ENCODE measurements at regions not wholly inside any gene's neighbourhood (a gene's known extent, or its start where the extent isn't known, plus 50 kb on each side); places are given as distances from the start of the nearest gene placed in this dataset.

DNA sequence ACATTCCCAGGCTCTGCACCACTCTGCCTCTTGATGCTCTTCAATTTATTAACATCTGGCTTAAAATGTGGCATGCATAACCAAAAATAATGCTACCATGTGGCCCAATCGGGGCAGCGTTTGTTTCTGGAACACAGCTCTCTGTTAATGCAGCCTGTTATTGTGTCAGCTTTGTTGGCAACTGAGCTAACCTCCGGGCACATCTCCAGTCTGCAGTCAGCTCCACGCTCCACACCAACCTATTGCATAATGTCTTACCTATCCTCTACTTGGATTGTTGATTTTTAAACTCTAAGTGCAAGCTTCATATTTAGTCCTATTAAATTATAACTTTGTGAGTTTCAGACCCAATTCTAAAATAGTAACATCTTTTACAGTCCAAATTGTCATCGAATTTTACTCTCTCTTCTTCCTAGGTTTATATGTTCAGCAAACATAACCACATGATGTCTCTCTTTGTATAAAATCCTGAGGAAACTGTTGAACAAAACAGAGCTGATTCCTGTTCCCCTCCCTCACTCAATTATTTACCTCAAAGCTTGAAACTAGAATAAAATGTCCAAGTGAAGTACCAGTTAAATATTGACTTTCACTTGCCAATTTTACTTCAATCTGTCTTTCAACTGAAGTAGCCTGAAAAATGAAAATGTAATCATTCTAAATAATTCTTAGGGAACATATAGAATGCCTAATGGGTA is 92.2 kb upstream of the RAPGEF2 start:
- Histone ChIP-seq H3K27ac (no peak overlapping the region), H3K4me1 (peaks cover 8% of the 10 kb centered on the region)
- no peak for DNase-seq (ENCODE audit: extremely low spot score in 2 of 2)

GRCh38 chr4:159012381-159012780 is 90.5 kb upstream of the RAPGEF2 start:
- H3K4me3 ChIP-seq: no peak overlapping the region
- H3K27me3 ChIP-seq: no peaks in the 10 kb centered on the region
- no peak overlapping the region for H3K27ac ChIP-seq
- TF ChIP-seq POLR2A (IDR thresholded peaks at IDR 0.05): no peak
- TF ChIP-seq POLR2AphosphoS5 (IDR thresholded peaks at IDR 0.05; ENCODE audit: insufficient read depth in 1 of 2, low read depth in 1 of 2): no peak
- intact Hi-C loops (cut with DNase I): no loop called here
- no peaks in the 10 kb centered on the region for H3K36me3 ChIP-seq
- peaks cover 8% of the 10 kb centered on the region for H3K4me1 ChIP-seq
- no peak for DNase-seq (ENCODE audit: extremely low spot score in 2 of 2)
- H3K9me3 ChIP-seq: no peaks in the 10 kb centered on the region

More for the DNA sequence above, 92.2 kb upstream of the RAPGEF2 start:
- Histone ChIP-seq H3K27me3 (no peaks in the 10 kb centered on the region), H3K9me3 (no peaks in the 10 kb centered on the region), H3K4me3 (no peak overlapping the region), H3K36me3 (no peaks in the 10 kb centered on the region)
- intact Hi-C loops (cut with DNase I): no loop called here
- no peak for TF ChIP-seq POLR2A (IDR thresholded peaks at IDR 0.05)
- TF ChIP-seq, protein P1, sequence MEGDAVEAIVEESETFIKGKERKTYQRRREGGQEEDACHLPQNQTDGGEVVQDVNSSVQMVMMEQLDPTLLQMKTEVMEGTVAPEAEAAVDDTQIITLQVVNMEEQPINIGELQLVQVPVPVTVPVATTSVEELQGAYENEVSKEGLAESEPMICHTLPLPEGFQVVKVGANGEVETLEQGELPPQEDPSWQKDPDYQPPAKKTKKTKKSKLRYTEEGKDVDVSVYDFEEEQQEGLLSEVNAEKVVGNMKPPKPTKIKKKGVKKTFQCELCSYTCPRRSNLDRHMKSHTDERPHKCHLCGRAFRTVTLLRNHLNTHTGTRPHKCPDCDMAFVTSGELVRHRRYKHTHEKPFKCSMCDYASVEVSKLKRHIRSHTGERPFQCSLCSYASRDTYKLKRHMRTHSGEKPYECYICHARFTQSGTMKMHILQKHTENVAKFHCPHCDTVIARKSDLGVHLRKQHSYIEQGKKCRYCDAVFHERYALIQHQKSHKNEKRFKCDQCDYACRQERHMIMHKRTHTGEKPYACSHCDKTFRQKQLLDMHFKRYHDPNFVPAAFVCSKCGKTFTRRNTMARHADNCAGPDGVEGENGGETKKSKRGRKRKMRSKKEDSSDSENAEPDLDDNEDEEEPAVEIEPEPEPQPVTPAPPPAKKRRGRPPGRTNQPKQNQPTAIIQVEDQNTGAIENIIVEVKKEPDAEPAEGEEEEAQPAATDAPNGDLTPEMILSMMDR (IDR thresholded peaks at IDR 0.05): no peak
- TF ChIP-seq POLR2AphosphoS5 (IDR thresholded peaks at IDR 0.05; ENCODE audit: insufficient read depth in 1 of 2, low read depth in 1 of 2): peak in 1 of 2 donors; percentile 74

DNA sequence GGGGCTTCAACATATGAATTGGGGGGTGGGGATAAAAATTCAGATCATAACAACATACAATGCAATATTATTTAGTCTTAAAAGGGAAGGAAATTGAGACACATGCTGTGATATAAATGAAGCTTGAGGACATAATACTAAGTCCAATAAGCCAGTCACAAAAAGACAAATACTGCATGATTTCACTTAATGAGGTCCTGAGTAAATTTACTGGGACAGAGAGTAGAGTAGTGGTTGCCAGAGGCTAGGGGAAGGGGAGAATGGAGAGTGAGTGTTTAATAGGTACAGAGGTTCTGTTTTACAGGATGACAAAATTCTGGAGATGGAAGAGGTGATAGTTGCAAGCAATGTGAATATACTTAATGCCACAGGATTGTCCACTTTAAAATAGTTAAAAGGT is 89.2 kb upstream of the RAPGEF2 start:
- Histone ChIP-seq H3K4me1 (peaks cover 8% of the 10 kb centered on the region), H3K4me3 (no peak overlapping the region), H3K36me3 (no peaks in the 10 kb centered on the region), H3K27me3 (no peaks in the 10 kb centered on the region), H3K27ac (no peak overlapping the region), H3K9me3 (no peaks in the 10 kb centered on the region)
- no peak for DNase-seq (ENCODE audit: extremely low spot score in 2 of 2)
- intact Hi-C loops (cut with DNase I): no loop called here
- TF ChIP-seq POLR2A (IDR thresholded peaks at IDR 0.05) (no peak), POLR2AphosphoS5 (IDR thresholded peaks at IDR 0.05; ENCODE audit: insufficient read depth in 1 of 2, low read depth in 1 of 2) (no peak)
- TF ChIP-seq, protein P1 (IDR thresholded peaks at IDR 0.05): no peak

DNA sequence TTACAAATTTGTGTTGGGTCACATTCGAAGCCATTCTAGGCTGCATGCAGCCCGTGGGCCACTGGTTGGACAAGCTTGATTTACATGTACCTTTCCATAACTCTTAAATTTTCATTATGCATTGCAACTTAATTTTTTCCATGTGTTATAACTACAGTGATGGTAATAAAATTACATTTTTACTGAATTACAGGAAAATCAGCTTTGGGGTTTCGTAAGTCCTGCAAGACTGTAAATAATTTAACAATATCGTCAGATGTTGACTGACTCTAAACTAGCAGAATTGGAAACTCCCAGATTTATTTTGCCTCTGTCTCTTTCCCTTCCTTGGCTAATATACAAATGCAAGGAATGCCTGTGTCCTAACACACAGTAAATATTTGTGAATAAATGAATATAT is 88.0 kb upstream of the RAPGEF2 start:
- Histone ChIP-seq H3K27me3 (no peaks in the 10 kb centered on the region), H3K9me3 (no peaks in the 10 kb centered on the region), H3K4me1 (peaks cover 7% of the 10 kb centered on the region), H3K36me3 (no peaks in the 10 kb centered on the region), H3K4me3 (no peak overlapping the region), H3K27ac (no peak overlapping the region)
- intact Hi-C loops (cut with DNase I): no loop called here
- DNase-seq (ENCODE audit: extremely low spot score in 2 of 2): no peak
- TF ChIP-seq, protein P1 (IDR thresholded peaks at IDR 0.05): no peak
- no peak for TF ChIP-seq POLR2AphosphoS5 (IDR thresholded peaks at IDR 0.05; ENCODE audit: insufficient read depth in 1 of 2, low read depth in 1 of 2)
- TF ChIP-seq POLR2A (IDR thresholded peaks at IDR 0.05): no peak

DNA sequence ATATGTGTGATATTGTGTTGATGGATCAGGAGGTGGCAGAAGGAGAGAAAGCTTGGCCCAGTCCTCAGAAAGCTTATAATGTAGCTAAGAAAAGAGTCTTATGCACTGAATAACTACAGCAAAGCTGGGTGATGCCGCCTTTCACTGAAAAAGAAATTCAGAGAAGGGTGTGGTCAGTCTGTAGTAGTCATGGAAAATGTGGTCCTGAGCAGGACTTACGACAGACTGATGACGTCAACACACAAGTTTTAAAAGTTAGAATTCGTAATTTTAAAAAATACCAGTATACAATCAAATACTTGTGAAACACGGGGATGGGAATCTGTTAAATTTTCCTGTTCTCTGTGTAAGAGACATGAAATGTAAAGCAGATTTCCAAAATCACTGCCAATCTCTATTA is 87.0 kb upstream of the RAPGEF2 start:
- intact Hi-C loops (cut with DNase I): no loop called here
- DNase-seq (ENCODE audit: extremely low spot score in 2 of 2): no peak
- no peaks in the 10 kb centered on the region for H3K4me1 ChIP-seq
- no peaks in the 10 kb centered on the region for H3K36me3 ChIP-seq
- no peak overlapping the region for H3K27ac ChIP-seq
- H3K27me3 ChIP-seq: no peaks in the 10 kb centered on the region
- TF ChIP-seq, protein P1 (IDR thresholded peaks at IDR 0.05): no peak
- TF ChIP-seq POLR2AphosphoS5 (IDR thresholded peaks at IDR 0.05; ENCODE audit: insufficient read depth in 1 of 2, low read depth in 1 of 2) (no peak), POLR2A (IDR thresholded peaks at IDR 0.05) (no peak)
- no peak overlapping the region for H3K4me3 ChIP-seq
- no peaks in the 10 kb centered on the region for H3K9me3 ChIP-seq

All from vagina (tissue), 2 donors.